HepG2 (cell line): ENCODE measurements at regions not wholly inside any gene's neighbourhood (a gene's known extent, or its start where the extent isn't known, plus 50 kb on each side); places are given as distances from the start of the nearest gene placed in this dataset.

Experiments
- BRCA1 ChIP-seq: sonication (generic); formaldehyde crosslinking; IDR thresholded peaks from 2 replicates; pipeline ENCODE4 v1.4.0; 2020; ENCODE audit warnings: missing genetic modification reagents
- BRD4 ChIP-seq: sonication (generic); formaldehyde crosslinking; IDR thresholded peaks from 2 replicates; pipeline ENCODE4 v1.4.0; 2020; ENCODE audit warnings: missing genetic modification reagents
- GATAD1 ChIP-seq: IDR thresholded peaks from 2 replicates; pipeline ENCODE4 v1.6.1; 2016; ENCODE audit warnings: missing genetic modification reagents, missing compliant biosample characterization
- NFATC3 ChIP-seq: sonication (generic); formaldehyde crosslinking; IDR thresholded peaks from 2 replicates; pipeline ENCODE4 v1.5.1; 2020; ENCODE audit warnings: mild to moderate bottlenecking, missing genetic modification reagents
- PCBP2 ChIP-seq: fragments of 200-400 bp; formaldehyde crosslinking; optimal IDR thresholded peaks from 2 replicates; pipeline ENCODE3; 2018; ENCODE audit warnings: low read length, low read depth; ENCODE audit not compliant: poor library complexity, severe bottlenecking
- PRPF4 ChIP-seq: fragments of 200-400 bp; formaldehyde crosslinking; IDR thresholded peaks from 2 replicates; pipeline ENCODE4 v1.6.1; 2016; ENCODE audit warnings: low read length, low read depth; ENCODE audit not compliant: poor library complexity, severe bottlenecking
- RFXANK ChIP-seq: IDR thresholded peaks from 2 replicates; pipeline ENCODE4 v1.6.1; 2016
- ZBTB1 ChIP-seq: sonication (generic); formaldehyde crosslinking; IDR thresholded peaks from 2 replicates; pipeline ENCODE4 v1.4.0; 2020; ENCODE audit warnings: missing genetic modification reagents, borderline replicate concordance
- ZFP82 ChIP-seq: sonication (generic); formaldehyde crosslinking; IDR thresholded peaks from 2 replicates; pipeline ENCODE4 v1.5.1; 2020; ENCODE audit warnings: mild to moderate bottlenecking, missing genetic modification reagents, borderline replicate concordance
- ZNF121 ChIP-seq: sonication (generic); formaldehyde crosslinking; IDR thresholded peaks from 2 replicates; pipeline ENCODE4 v1.5.0; 2020; ENCODE audit warnings: mild to moderate bottlenecking, missing genetic modification reagents
- ZNF205 ChIP-seq: IDR thresholded peaks from 2 replicates; pipeline ENCODE4 v1.6.1; 2018; ENCODE audit warnings: missing biosample characterization, missing genetic modification reagents
- ZNF235 ChIP-seq: sonication (generic); formaldehyde crosslinking; IDR thresholded peaks from 2 replicates; pipeline ENCODE4 v1.8.1; 2023; ENCODE audit warnings: mild to moderate bottlenecking, missing genetic modification reagents, borderline replicate concordance
- ZNF33A ChIP-seq: sonication (generic); formaldehyde crosslinking; IDR thresholded peaks from 2 replicates; pipeline ENCODE4 v1.5.1; 2020; ENCODE audit warnings: missing genetic modification reagents, mild to moderate bottlenecking, moderate library complexity, borderline replicate concordance
- ZNF567 ChIP-seq: sonication (generic); formaldehyde crosslinking; IDR thresholded peaks from 2 replicates; pipeline ENCODE4 v1.8.1; 2023; ENCODE audit warnings: mild to moderate bottlenecking, missing genetic modification reagents, borderline replicate concordance
- ZNF670 ChIP-seq: sonication (generic); formaldehyde crosslinking; IDR thresholded peaks from 2 replicates; pipeline ENCODE4 v1.8.0; 2022; ENCODE audit warnings: mild to moderate bottlenecking, missing genetic modification reagents, borderline replicate concordance
- TF ChIP-seq, protein P1 (sequence below): IDR thresholded peaks from 2 replicates; pipeline ENCODE4 v1.6.1; 2012; ENCODE audit warnings: low read depth, low read length, improper control_type of control experiment
- TF ChIP-seq, protein P2 (sequence below): sonication (generic); formaldehyde crosslinking; IDR thresholded peaks from 2 replicates; pipeline ENCODE4 v1.4.0; 2020; ENCODE audit warnings: missing genetic modification reagents
- TF ChIP-seq, protein P3 (sequence below): sonication (generic); formaldehyde crosslinking; IDR thresholded peaks from 2 replicates; pipeline ENCODE4 v1.8.0; 2022; ENCODE audit warnings: mild to moderate bottlenecking, missing genetic modification reagents, moderate library complexity
- TF ChIP-seq, protein P4 (sequence below): sonication (generic); formaldehyde crosslinking; IDR thresholded peaks from 2 replicates; pipeline ENCODE4 v1.8.1; 2023; ENCODE audit warnings: mild to moderate bottlenecking, inconsistent platforms, moderate library complexity, missing genetic modification reagents, borderline replicate concordance
- TF ChIP-seq, protein P5 (sequence below): sonication (generic); formaldehyde crosslinking; IDR thresholded peaks from 2 replicates; pipeline ENCODE4 v1.5.0; 2020; ENCODE audit warnings: mild to moderate bottlenecking, missing genetic modification reagents

DNA sequence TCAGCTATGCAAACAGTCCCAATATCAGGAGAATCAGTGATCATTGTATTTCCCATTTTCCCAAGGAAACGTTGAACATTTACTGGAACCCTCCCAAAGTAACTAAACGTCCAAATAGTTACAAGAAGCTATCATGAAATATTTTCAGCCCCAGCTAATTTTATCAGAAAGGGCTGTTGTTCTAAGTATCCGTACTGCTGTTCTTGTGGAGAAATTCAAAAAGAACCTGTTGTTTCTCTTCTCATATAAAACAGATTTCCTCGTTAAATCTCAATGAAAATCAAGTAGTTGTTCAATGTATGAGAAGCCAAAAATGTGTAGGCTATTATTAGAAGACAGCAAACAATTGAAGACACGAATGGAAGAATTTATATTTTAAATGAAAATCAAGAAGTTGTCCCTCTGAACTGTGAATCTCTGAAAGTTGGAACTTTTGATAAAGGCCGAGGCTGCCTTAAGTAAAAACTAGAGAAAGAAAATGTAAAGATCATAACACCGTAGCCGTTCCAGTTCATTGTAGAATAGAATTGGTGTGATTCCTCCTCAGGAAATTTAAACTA lies 107.7 kb downstream of the HFE start (continued):
- TF ChIP-seq, protein P1, sequence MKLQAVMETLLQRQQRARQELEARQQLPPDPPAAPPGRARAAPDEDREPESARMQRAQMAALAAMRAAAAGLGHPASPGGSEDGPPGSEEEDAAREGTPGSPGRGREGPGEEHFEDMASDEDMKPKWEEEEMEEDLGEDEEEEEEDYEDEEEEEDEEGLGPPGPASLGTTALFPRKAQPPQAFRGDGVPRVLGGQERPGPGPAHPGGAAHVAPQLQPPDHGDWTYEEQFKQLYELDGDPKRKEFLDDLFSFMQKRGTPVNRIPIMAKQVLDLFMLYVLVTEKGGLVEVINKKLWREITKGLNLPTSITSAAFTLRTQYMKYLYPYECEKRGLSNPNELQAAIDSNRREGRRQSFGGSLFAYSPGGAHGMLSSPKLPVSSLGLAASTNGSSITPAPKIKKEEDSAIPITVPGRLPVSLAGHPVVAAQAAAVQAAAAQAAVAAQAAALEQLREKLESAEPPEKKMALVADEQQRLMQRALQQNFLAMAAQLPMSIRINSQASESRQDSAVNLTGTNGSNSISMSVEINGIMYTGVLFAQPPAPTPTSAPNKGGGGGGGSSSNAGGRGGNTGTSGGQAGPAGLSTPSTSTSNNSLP, result no peak
- TF ChIP-seq, protein P2, sequence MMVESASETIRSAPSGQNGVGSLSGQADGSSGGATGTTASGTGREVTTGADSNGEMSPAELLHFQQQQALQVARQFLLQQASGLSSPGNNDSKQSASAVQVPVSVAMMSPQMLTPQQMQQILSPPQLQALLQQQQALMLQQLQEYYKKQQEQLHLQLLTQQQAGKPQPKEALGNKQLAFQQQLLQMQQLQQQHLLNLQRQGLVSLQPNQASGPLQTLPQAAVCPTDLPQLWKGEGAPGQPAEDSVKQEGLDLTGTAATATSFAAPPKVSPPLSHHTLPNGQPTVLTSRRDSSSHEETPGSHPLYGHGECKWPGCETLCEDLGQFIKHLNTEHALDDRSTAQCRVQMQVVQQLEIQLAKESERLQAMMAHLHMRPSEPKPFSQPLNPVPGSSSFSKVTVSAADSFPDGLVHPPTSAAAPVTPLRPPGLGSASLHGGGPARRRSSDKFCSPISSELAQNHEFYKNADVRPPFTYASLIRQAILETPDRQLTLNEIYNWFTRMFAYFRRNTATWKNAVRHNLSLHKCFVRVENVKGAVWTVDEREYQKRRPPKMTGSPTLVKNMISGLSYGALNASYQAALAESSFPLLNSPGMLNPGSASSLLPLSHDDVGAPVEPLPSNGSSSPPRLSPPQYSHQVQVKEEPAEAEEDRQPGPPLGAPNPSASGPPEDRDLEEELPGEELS (CRISPR knock-in tag), result no peak
- TF ChIP-seq PRPF4 (no peak), ZBTB1 (CRISPR knock-in tag) (no peak), ZNF33A (CRISPR knock-in tag) (peak; percentile 47; the same call in 1 of the 2 replicates), ZNF121 (CRISPR knock-in tag) (no peak), NFATC3 (no peak), PCBP2 (no peak), BRD4 (CRISPR knock-in tag) (no peak), GATAD1 (CRISPR knock-in tag) (no peak), RFXANK (CRISPR knock-in tag) (no peak), ZNF567 (CRISPR knock-in tag) (no peak), BRCA1 (CRISPR knock-in tag) (no peak), ZNF670 (CRISPR knock-in tag) (peak; percentile 46; the same call in 1 of the 2 replicates), ZNF235 (CRISPR knock-in tag) (no peak), ZNF205 (no peak), ZFP82 (CRISPR knock-in tag) (0 out of 2 replicates have a peak, but pooled peaks have one; percentile 9)
- TF ChIP-seq, protein P3, sequence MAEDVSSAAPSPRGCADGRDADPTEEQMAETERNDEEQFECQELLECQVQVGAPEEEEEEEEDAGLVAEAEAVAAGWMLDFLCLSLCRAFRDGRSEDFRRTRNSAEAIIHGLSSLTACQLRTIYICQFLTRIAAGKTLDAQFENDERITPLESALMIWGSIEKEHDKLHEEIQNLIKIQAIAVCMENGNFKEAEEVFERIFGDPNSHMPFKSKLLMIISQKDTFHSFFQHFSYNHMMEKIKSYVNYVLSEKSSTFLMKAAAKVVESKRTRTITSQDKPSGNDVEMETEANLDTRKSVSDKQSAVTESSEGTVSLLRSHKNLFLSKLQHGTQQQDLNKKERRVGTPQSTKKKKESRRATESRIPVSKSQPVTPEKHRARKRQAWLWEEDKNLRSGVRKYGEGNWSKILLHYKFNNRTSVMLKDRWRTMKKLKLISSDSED (CRISPR knock-in tag), result no peak
- TF ChIP-seq, protein P4, sequence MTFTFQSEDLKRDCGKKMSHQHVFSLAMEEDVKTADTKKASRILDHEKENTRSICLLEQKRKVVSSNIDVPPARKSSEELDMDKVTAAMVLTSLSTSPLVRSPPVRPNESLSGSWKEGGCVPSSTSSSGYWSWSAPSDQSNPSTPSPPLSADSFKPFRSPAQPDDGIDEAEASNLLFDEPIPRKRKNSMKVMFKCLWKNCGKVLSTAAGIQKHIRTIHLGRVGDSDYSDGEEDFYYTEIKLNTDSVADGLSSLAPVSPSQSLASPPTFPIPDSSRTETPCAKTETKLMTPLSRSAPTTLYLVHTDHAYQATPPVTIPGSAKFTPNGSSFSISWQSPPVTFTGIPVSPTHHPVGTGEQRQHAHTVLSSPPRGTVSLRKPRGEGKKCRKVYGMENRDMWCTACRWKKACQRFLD (CRISPR knock-in tag), result no peak
- TF ChIP-seq, protein P5, sequence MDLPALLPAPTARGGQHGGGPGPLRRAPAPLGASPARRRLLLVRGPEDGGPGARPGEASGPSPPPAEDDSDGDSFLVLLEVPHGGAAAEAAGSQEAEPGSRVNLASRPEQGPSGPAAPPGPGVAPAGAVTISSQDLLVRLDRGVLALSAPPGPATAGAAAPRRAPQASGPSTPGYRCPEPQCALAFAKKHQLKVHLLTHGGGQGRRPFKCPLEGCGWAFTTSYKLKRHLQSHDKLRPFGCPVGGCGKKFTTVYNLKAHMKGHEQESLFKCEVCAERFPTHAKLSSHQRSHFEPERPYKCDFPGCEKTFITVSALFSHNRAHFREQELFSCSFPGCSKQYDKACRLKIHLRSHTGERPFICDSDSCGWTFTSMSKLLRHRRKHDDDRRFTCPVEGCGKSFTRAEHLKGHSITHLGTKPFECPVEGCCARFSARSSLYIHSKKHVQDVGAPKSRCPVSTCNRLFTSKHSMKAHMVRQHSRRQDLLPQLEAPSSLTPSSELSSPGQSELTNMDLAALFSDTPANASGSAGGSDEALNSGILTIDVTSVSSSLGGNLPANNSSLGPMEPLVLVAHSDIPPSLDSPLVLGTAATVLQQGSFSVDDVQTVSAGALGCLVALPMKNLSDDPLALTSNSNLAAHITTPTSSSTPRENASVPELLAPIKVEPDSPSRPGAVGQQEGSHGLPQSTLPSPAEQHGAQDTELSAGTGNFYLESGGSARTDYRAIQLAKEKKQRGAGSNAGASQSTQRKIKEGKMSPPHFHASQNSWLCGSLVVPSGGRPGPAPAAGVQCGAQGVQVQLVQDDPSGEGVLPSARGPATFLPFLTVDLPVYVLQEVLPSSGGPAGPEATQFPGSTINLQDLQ (CRISPR knock-in tag), result no peak
